Epithelial cell of esophagus (primary cell): ENCODE measurements at regions not wholly inside any gene's neighbourhood (a gene's known extent, or its start where the extent isn't known, plus 50 kb on each side); places are given as distances from the start of the nearest gene placed in this dataset.

Source experiments
- DNase-seq: peaks from one replicate; pipeline ENCODE4 v3.0.0; 2010; ENCODE audit warnings: low read depth
- H3K4me3 ChIP-seq: 2 replicates; pipeline ENCODE4 v1.5.1; 2011; ENCODE audit warnings: mild to moderate bottlenecking, low read length, control low read depth
- TF ChIP-seq, protein P1 (sequence below): IDR thresholded peaks from 2 replicates; pipeline ENCODE4 v1.5.1; 2011; ENCODE audit warnings: low read depth, mild to moderate bottlenecking, low read length, control low read depth, inconsistent platforms; ENCODE audit not compliant: insufficient read depth; ENCODE audit errors: missing control alignments

DNA sequence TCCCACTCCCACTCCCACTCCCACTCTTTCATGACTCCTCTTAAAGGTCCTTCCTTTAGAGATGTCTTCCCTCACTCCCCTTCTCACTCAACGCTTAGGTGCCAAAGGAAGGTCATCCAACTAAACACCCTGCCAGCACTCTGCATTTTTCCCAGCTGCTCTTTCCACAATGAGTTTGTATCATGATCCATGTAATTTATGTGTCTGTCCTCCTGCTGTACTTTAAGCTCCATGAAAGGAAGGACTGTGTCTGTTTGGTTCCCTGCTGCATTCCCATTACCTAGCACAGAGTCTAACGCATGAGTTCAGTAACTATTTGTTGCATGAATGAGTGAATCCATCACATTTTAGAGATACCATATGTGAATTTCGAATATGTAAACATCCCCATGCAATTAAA, 252.7 kb downstream of the KIF20B start:
- TF ChIP-seq, protein P1, sequence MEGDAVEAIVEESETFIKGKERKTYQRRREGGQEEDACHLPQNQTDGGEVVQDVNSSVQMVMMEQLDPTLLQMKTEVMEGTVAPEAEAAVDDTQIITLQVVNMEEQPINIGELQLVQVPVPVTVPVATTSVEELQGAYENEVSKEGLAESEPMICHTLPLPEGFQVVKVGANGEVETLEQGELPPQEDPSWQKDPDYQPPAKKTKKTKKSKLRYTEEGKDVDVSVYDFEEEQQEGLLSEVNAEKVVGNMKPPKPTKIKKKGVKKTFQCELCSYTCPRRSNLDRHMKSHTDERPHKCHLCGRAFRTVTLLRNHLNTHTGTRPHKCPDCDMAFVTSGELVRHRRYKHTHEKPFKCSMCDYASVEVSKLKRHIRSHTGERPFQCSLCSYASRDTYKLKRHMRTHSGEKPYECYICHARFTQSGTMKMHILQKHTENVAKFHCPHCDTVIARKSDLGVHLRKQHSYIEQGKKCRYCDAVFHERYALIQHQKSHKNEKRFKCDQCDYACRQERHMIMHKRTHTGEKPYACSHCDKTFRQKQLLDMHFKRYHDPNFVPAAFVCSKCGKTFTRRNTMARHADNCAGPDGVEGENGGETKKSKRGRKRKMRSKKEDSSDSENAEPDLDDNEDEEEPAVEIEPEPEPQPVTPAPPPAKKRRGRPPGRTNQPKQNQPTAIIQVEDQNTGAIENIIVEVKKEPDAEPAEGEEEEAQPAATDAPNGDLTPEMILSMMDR, result no peak
- H3K4me3 ChIP-seq, result no peak overlapping the region
- DNase-seq, result no peak

DNA sequence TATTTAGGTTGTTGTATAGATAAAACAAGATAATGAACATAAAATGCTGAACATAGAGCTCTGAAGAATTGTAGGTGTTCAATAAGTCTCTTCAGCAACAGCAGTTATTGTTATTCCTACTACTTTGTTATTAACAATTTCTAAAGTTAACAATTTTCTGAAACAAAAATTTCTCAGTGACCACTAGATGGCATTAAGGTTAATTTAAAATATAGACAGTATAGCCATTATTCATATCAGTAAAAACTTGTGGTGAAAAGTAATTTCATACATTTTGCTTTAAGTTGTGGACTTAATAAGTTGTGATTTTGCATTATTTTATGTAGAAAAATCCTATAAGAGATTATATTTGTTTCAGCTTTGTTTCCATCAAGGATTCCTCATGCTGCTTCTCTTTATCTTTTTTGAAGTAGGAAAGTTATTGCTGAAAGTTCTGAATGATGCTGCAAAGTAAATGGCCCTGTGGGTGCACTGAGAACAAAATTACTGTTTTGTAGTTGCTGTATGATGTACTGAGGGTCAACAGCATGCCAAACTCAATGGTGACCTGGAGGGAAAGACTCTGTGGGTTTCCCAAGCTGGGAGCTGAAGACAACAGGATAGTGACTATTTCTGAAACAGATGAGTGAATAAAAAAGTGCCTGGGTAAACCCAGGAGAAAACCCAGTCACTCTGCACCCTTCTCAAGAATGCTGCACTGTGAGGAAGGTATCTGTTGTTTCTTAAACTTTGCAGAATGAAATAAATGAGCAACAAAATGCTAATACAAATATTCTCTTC, 253.6 kb downstream of the KIF20B start:
- no peak overlapping the region for H3K4me3 ChIP-seq
- TF ChIP-seq, protein P1, result no peak
- no peak for DNase-seq

GRCh38 chr10:89959433-89960110, 258.2 kb downstream of the KIF20B start:
- DNase-seq, result no peak
- no peak overlapping the region for H3K4me3 ChIP-seq
- TF ChIP-seq, protein P1, result no peak

DNA sequence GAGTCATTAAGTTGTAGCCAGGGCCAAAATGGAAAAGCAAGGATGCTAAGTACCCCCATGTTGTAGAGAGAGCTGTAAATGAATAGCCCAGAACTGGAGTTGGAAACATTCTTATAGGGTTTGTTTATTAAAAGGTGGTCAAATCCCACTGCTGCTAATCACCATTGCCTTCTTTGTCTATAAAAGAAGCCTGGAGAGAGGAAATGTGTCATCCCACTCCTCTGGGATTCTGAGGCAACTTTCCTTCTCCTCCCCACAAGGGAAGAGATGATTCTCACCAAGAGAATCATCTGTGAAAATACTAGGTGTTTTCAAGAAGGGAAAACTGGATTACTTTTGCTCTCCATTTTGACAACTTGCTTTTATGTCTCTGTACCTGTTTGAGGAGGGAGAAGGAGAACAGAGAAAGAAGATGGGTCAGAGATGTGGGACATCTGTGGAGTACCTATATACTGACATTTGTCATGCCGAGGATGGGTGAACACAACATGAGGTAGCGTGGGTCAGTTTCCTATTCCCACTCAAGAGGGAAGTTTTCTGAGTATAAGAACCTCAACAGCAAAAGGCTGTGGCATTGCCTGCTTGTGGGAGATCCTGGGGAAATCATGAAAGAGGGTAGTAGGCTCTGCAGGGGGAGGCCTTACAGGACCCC, 262.2 kb downstream of the KIF20B start:
- no peak overlapping the region for H3K4me3 ChIP-seq
- TF ChIP-seq, protein P1, result no peak
- peak; percentile 12 for DNase-seq

GRCh38 chr10:89966211-89966610, 264.8 kb downstream of the KIF20B start:
- no peak for DNase-seq
- H3K4me3 ChIP-seq, result no peak overlapping the region
- TF ChIP-seq, protein P1, result no peak

DNA sequence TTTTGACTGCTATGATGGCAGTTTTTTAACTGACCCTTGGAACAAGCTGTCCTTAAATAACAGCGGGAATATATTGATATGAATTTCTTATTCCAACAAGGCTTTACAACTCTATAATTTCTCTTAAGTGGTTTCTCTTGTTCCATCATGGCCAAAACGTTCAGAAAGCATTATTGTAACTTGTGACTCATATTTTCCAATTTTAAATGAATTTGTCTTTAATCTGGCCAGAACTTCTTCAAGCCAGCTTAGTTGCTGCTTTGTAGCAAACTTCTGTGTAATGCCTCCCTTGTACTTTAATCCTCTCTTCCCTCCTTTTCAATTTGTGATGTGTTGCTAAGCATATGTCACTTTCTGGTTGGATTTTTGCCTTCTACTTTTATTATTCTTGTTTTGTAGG, 271.9 kb downstream of the KIF20B start:
- no peak for DNase-seq
- H3K4me3 ChIP-seq, result no peak overlapping the region
- TF ChIP-seq, protein P1, result no peak
